ENCODE measurements at regions not wholly inside any gene's neighbourhood (a gene's known extent, or its start where the extent isn't known, plus 50 kb on each side); places are given as distances from the start of the nearest gene placed in this dataset.

- no peak for TF ChIP-seq POLR2A (IDR thresholded peaks at IDR 0.05)
- no peak for TF ChIP-seq CTCF (IDR thresholded peaks at IDR 0.05)
- no peak for TF ChIP-seq POLR2AphosphoS5 (IDR thresholded peaks at IDR 0.05)
- no peak for TF ChIP-seq EP300 (IDR thresholded peaks at IDR 0.05)
These were observed 157.5 kb upstream of the SOX9 start for GRCh38 chr17:71963351-71963750.

Measured in stomach (tissue), 4 donors.